ENCODE measurements at regions not wholly inside any gene's neighbourhood (a gene's known extent, or its start where the extent isn't known, plus 50 kb on each side); places are given as distances from the start of the nearest gene placed in this dataset.
A peak's percentile ranks its signal among the peaks of the same experiment; 100 is the strongest.
"Not testable (repeated sequence)": the region's sequence is repeated elsewhere in the genome, so short reads cannot be mapped to it uniquely, and the experiment has no call there.

DNA sequence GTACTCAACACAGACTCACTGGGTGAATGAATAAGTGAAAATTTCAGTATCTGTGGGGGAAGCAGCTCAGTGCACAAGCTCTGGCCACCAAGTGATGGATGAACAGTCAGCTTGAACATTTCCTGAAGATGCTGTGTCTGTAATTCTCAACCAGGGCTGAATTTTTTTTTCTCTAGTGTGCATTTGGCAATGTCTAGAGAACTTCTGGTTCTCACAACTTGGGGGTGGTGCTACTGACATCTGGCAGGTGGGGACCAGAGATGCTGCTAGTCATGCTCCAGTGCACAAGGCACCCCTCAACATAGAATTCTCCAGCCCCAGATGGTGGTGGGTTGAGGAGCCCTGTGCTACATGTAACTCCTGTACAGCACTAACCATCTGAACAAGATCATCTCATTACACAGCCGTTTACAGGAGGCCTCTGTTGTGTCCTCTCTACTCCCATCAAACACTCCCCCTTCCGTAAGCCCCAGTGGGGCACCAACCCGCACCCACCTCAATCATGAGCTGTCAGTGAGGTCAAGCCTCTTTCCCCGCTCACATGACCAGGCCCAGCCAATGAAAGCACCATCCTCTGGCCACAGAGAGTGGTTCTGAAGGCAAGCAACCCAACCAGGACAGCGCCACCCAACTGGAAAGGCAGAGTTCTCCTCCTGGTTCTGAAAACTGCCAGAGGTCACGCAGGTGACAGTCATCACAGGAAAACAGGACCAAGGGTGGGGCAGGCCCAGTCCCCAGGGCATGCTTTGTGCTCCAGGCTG is 103.9 kb upstream of the PMEPA1 start:
- Histone ChIP-seq H3K27ac (peak overlapping the region in 1 of 2 experiments; percentile 27; a peak in 1 of 6 replicates), H3K4me3 (no peak overlapping the region), H3K4me2 (no peak overlapping the region), H3K9me3 (no peaks in the 10 kb centered on the region), H3K4me1 (peaks cover 24% of the 10 kb centered on the region)
- TF ChIP-seq BHLHE40 (IDR thresholded peaks at IDR 0.05; ENCODE audit: low read depth, low read length) (no peak), ESRRA (IDR thresholded peaks at IDR 0.05; ENCODE audit: borderline replicate concordance, low read length) (no peak), SREBF2 (IDR thresholded peaks at IDR 0.05) (no peak), ZFP36 (IDR thresholded peaks at IDR 0.05; ENCODE audit: borderline replicate concordance, partially characterized antibody) (no peak), POLR2AphosphoS2 (conservative IDR thresholded peaks at IDR 0.05; ENCODE audit: low read length) (no peak), NPAS2 (CRISPR knock-in tag; IDR thresholded peaks at IDR 0.05; ENCODE audit: borderline replicate concordance) (no peak), KDM5A (IDR thresholded peaks at IDR 0.05) (no peak), RARB (CRISPR knock-in tag; IDR thresholded peaks at IDR 0.05) (no peak), MAFK (IDR thresholded peaks at IDR 0.05; ENCODE audit: partially characterized antibody) (no peak), ZSCAN20 (CRISPR knock-in tag; IDR thresholded peaks at IDR 0.05) (no peak), RNF2 (IDR thresholded peaks at IDR 0.05; ENCODE audit: borderline replicate concordance, low read depth) (no peak), ZC3H11A (IDR thresholded peaks at IDR 0.05) (no peak), FOSB (CRISPR knock-in tag; IDR thresholded peaks at IDR 0.05) (no peak), JUN (IDR thresholded peaks at IDR 0.05) (no peak), RFX5 (IDR thresholded peaks at IDR 0.05) (no peak), CBX2 (IDR thresholded peaks at IDR 0.05; ENCODE audit: borderline replicate concordance, low read depth) (no peak)
- TF ChIP-seq, protein P1, sequence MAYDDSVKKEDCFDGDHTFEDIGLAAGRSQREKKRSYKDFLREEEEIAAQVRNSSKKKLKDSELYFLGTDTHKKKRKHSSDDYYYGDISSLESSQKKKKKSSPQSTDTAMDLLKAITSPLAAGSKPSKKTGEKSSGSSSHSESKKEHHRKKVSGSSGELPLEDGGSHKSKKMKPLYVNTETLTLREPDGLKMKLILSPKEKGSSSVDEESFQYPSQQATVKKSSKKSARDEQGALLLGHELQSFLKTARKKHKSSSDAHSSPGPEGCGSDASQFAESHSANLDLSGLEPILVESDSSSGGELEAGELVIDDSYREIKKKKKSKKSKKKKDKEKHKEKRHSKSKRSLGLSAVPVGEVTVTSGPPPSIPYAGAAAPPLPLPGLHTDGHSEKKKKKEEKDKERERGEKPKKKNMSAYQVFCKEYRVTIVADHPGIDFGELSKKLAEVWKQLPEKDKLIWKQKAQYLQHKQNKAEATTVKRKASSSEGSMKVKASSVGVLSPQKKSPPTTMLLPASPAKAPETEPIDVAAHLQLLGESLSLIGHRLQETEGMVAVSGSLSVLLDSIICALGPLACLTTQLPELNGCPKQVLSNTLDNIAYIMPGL (CRISPR knock-in tag; IDR thresholded peaks at IDR 0.05; ENCODE audit: borderline replicate concordance), result no peak
- TF ChIP-seq, protein P2, sequence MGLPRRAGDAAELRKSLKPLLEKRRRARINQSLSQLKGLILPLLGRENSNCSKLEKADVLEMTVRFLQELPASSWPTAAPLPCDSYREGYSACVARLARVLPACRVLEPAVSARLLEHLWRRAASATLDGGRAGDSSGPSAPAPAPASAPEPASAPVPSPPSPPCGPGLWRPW (IDR thresholded peaks at IDR 0.05), result no peak
- TF ChIP-seq, protein P3, sequence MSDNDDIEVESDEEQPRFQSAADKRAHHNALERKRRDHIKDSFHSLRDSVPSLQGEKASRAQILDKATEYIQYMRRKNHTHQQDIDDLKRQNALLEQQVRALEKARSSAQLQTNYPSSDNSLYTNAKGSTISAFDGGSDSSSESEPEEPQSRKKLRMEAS (IDR thresholded peaks at IDR 0.05), result no peak
- TF ChIP-seq, protein P4, sequence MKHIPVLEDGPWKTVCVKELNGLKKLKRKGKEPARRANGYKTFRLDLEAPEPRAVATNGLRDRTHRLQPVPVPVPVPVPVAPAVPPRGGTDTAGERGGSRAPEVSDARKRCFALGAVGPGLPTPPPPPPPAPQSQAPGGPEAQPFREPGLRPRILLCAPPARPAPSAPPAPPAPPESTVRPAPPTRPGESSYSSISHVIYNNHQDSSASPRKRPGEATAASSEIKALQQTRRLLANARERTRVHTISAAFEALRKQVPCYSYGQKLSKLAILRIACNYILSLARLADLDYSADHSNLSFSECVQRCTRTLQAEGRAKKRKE (CRISPR knock-in tag; IDR thresholded peaks at IDR 0.05; ENCODE audit: low read depth), result no peak
- 84% methylated on average over 5 of the region's 6 CpGs for WGBS (ENCODE audit: missing lambda C conversion rate)
- ChIA-PET CTCF (no interaction called here), POLR2A (no interaction called here)
- ATAC-seq (no peak), FAIRE-seq (no peak), DNase-seq (ENCODE audit: low read depth in 1 of 2, low spot score in 1 of 2) (no peak)

DNA sequence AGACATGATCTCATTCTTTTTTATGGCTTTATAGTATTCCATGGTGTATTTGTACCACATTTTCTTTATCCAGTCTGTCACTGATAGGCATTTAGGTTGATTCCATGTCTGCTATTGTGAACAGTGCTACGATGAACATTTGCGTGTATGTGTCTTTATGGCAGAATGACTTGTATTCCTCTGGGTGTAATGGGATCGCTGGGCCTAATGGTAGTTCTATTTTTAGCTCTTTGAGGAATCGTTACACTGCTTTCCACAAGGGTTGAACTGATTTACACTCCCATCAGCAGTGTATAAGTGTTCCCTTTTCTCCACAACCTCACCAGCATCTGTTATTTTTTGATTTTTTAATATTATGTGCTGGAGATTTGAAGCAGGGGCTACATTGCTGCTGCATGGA is 102.8 kb upstream of the PMEPA1 start:
- H3K4me3 ChIP-seq; DNase-seq (ENCODE audit: low read depth in 1 of 2, low spot score in 1 of 2); H3K4me2 ChIP-seq; CTCF ChIA-PET; POLR2A ChIA-PET; H3K9me3 ChIP-seq; FAIRE-seq; H3K27ac ChIP-seq; ATAC-seq: not testable (repeated sequence)
- H3K4me1 ChIP-seq, result peaks cover 24% of the 10 kb centered on the region
- 83% methylated on average over 4 of the region's 4 CpGs for WGBS (ENCODE audit: missing lambda C conversion rate)

Data from A549 (cell line).